PC-3 (cell line): ENCODE measurements at regions not wholly inside any gene's neighbourhood (a gene's known extent, or its start where the extent isn't known, plus 50 kb on each side); places are given as distances from the start of the nearest gene placed in this dataset.

Experiments
- CTCF ChIP-seq: fragments of 300-600 bp; sonication (generic); conservative IDR thresholded peaks from 2 replicates; pipeline ENCODE4 v1.5.1; 2017; ENCODE audit warnings: antibody characterized with exemption, low read depth, mild to moderate bottlenecking, low read length
- EZH2phosphoT487 ChIP-seq: fragments of 300-600 bp; sonication (generic); IDR thresholded peaks from 2 replicates; pipeline ENCODE4 v1.6.1; 2018; ENCODE audit warnings: mild to moderate bottlenecking, antibody characterized with exemption, low read length, borderline replicate concordance

GRCh38 chr6:98310443-98310842 is 523.9 kb upstream of the POU3F2 start:
- TF ChIP-seq CTCF = no peak
- TF ChIP-seq EZH2phosphoT487 = no peak
